GM19240 (cell line): ENCODE measurements at regions not wholly inside any gene's neighbourhood (a gene's known extent, or its start where the extent isn't known, plus 50 kb on each side); places are given as distances from the start of the nearest gene placed in this dataset.
"Not testable (repeated sequence)": the region's sequence is repeated elsewhere in the genome, so short reads cannot be mapped to it uniquely, and the experiment has no call there.

Experiments
- DNase-seq: peaks from one replicate; pipeline ENCODE4 v3.0.0; 2011; ENCODE audit warnings: low spot score; ENCODE audit not compliant: insufficient read length

DNA sequence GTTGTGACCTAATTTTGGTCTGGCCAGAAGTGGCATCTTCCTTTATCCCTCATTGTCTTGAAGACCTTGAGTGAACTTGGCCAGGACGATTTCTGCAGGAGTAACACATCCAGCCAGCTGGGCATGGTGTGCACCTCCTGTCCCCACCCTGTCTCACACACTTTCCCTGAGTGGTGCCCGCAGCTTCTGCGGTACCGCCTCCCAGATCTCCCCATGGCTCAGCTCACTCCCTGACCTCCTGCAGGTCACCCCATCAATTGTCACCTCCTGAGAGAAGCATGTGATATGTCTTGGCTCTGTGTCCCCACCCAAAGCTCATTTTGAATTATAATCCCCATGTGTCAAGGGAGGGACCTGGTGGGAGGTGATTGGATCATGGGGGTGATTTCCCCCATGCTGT is 50.2 kb upstream of the TP53I11 start:
- DNase-seq = no peak

DNA sequence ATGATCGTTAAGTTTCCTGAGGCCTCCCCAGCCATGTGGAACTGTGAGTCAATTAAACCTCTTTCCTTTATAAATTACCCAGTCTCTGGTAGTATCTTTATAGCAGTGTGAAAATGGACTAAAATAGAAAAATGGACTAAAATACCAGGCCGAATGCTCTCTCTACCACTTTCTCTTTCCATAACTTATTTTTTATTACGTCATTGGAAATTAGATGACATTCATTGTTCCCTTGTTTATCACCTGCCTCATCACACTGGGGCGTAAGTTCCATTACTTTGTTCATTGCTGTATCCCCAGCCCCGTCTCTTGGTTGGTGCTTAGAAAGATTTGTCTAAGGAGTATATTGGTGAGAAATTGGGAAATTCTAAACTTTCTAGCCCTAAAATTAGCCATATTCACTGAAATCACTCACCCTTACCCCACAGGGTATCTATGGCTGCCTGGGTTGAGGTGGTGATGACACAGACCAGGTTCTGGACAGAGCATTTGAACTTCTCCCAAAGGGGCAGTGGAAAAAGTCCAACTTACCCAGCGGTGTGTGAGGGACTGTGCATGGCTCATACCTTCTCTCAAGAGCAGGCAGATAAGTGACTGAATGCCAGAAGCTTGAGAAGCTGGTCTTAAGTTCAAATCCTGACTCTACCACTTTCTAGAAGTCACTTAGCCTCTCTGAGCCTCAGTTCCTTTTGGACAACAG is 50.9 kb upstream of the TP53I11 start:
- no peak for DNase-seq

DNA sequence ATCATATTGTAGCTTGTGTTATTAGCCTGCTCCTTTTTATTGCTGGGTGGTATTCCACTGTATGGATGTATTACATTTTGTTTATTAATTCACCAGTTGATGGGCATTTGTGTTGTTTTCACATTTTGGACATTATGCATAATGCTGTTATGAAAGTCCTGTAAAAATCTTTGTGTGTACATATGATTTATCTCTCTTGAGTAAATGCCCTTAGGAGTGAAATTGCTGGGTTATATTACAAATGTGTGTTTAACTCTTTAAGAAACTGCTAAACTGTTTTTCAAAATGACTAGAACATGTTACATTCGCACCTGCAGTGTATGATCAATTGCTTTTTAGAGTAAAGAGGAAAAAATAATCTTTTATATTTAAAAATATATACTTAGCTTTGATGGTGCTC is 54.4 kb upstream of the TP53I11 start:
- no peak for DNase-seq

DNA sequence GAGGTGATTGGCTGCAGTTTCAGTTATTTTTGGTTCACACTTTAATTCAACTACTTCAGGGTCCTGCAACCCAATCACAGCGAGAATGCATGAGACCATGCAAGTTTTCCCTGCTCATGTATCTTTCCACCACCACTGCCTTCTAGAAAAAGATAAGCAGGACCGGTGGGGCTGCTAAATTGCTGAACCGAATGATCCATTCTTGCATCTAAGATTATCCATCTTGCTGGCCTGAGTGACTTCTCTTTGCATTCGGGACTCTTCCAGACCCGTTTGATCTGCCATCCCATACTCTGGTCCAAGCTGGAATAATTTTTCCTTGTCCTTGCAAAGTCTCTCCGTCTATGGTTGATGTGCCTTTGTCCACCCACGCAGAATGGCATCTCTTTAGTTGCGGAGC is 56.3 kb upstream of the TP53I11 start:
- DNase-seq = no peak

DNA sequence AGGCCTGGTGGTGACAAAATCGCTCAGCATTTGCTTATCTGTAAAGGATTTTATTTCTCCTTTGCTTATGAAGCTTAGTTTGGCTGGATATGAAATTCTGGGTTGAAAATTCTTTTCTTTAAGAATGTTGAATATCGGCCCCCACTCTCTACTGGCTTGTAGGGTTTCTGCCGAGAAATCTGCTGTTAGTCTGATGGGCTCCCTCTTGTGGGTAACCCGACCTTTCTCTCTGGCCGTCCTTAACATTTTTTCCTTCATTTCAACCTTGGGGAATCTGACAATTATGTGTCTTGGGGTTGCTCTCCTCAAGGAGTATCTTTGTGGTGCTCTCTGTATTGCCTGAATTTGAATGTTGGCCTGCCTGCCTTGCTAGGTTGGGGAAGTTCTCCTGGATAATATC is 65.3 kb upstream of the TP53I11 start:
- DNase-seq = not testable (repeated sequence)

DNA sequence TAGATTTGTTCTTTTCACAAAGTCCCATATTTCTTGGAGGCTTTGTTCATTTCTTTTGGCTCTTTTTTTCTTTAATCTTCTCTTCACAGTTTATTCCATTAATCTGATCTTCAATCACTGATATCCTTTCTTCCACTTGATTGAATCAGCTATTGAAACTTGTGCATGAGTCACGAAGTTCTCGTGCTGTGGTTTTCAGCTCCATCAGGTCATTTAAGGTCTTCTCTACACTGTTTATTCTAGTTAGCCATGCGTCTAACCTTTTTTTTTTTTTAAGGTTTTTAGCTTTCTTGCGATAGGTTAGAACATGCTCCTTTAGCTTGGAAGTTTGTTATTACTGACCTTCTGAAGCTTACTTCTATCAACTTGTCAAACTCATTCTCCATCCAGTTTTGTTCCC is 65.8 kb upstream of the TP53I11 start:
- not testable (repeated sequence) for DNase-seq

DNA sequence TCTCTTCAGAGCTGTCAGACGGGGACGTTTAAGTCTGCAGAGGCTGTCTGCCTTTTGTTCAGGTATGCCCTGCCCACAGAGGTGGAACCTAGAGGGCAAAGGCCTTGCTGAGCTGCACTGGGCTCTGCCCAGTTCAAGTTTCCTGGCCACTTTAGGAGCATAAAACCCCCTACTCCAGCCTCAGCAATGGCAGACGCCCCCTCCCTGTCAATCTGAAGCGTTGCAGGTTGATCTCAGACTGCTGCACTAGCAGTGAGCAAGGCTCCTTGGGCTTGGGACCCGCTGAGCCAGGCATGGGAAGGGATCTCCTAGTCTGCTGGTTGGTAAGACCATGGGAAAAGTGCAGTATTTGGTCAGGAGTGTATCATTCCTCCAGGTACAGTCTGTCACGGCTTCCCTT is 66.6 kb upstream of the TP53I11 start:
- no peak for DNase-seq

DNA sequence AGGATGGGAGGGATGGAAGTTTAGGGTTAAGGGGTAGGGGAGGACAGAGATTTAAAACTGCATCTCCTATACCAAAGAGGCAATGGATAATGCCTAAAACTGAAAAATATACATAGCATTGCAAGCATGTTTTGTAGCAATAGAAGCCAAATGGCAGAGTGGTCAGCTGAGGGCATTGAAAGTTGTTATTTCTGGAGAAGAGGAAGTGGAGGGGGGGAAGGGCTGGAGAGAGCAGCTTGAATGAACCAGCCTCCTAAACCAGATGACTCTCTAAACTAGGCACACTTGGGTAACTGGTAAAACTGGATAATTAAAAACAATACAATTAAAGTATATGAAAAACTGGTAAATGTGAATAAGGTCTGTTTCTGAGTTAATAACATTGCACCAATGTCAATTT is 70.3 kb upstream of the TP53I11 start:
- DNase-seq = no peak

DNA sequence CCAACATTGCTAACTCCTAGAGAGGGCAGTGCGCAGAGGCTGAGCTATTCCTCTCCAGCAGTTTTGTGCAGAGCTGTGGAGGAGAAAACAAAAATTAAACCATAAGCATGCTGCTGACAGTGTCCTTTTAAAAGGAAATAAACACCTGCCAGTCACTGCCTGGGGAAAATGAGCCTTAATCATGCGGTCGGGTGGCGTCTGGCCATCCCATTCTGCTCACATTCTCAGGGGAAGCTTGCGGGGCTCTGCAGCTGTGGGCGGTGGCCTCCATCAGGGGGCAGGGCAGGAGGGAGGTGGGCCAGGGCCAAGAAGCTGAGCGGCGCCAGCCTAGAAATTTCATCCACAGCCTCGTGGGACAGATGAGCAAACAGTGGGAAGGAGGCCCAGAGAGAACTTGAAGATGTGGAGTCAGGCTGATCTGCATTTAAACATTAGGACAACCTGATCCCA is 71.0 kb upstream of the TP53I11 start:
- no peak for DNase-seq

DNA sequence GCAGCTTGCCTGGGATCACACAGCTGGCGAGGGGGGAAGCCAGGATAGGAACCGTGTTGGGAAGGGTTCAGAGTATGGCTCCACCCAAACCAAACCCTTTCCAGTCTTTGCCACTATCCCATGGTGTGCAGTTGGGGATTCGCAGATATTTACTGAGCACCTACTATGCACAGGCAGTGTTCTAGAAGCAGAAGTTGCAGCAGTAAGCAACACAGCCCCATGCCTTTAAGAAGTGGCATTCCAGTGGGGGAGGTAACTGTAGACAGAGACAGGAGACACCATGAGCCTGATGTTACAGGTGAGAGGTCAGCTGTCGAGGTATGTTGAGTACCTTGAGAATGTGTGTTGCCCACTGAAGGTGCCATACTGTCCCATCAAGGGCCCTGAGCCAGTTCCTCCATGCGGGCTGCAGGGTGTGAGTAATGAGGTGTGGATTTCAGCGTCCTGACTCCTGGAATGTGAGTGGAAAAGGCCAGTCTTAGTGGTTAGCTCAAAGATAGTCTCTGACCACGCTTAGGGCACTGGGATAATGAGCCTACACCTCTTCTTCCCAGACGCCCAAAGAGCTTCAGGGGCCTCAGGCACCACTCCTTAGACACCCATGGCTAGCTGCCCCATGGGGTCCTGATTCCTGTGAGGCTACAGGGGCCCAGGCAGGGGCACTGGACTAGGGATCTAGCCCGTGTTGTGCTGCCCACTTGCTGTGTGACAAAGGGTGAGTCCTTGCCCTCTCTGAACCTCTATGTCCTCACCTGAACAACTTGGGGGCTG is 71.8 kb upstream of the TP53I11 start:
- DNase-seq = no peak

DNA sequence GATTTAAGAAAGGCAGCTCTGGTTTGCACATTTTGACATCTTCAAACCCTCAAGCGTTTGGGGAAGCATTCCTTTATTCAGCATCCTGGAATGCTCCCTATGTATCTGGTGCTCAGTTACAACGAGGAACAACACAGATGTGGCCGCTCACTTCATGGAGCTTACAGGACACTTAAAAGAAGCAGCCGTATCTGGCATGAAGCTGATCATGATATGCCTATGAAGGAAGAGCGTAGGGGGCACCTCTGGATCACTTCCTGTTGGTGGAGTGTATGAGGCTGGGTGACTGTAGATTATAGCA is 72.3 kb upstream of the TP53I11 start:
- DNase-seq = no peak

DNA sequence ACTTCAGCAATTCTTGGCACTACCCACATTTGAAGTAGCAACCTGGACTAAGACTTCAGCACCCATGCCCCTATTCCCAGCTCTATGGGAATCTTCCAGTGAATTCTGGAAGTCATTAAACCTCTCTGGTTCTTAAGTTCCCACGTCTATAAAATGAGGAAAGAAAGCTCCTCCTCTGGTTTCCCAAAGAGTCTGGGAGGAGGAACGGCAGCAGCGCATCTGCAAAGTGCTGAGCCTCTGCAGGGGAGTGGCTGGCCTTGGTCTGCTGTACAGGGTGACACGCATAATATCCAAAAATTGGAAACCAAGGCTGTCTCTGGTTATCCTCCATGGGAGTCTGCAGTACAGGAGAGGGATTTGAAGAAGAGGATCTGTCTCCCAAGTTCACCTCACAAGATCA is 73.6 kb upstream of the TP53I11 start:
- DNase-seq = no peak

DNA sequence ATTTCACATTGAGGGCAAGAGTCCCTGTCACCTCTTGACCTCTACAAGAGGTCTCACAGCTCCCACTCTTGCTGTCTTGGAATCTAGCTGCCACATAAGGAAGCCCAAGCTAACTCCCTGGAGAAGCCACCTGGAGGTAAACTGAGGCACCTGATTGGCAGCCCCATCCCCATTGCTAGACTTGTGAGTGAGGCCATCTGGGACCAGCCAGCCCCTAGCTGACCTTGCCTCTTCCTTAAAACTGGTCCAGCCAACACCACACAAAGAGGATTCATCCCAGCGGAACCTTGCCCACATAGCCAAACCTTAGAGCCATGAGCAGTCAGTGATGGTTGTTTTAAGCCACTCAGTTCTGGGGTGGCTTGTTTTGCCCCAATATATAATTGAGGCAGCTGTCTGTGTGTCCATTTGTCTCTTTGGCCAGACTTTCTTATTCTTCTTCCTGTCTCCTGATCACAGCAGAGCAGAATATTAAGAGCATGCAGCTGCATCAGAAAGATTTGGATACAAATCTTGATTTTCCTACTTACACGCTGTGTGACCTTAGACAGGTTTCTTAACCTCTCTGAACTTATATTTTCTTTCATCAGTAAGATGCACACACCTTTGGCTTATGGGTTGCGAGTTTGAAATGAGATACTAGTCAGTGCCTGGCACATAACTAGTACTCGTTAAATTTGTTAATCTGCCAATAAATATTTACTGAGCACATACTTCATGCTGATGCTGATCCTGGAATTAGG is 74.3 kb upstream of the TP53I11 start:
- no peak for DNase-seq

DNA sequence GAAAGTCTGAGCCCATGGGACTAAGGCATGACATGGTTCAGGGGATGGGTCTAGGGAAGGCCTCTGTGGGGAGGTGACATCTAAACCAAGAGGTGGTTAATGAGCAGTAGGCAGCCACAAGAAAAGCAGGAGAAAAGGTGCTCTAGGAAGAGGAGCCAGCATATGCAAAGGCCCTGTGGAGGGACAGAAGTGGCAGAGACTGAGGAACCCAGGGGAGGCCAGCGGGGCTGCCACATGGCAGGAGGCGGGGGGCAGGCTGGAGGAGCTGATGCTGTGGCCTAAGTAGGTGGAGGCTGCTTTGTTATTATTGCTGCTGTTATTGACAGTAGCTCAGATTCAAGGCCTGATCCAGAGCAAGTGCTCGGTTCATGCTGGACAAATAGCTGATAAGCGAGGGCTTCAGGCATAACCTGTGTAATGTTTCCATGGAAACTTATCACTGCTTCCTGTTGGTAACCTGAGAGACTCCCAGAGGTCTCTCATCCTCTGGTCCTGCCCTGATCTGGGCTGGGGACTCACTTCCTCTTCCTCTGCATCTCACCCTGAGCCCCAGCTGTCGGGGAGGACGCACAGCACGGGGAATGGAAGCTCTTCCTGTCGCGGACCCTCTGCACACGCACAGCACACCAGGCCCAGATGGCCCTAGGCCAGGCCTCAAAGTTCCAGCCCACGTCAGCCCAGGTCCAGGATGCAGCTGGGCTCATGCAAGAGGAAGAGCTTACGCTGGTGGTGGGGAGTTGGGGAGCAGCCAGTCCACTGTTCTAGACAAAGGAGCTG is 75.2 kb upstream of the TP53I11 start:
- DNase-seq = no peak

DNA sequence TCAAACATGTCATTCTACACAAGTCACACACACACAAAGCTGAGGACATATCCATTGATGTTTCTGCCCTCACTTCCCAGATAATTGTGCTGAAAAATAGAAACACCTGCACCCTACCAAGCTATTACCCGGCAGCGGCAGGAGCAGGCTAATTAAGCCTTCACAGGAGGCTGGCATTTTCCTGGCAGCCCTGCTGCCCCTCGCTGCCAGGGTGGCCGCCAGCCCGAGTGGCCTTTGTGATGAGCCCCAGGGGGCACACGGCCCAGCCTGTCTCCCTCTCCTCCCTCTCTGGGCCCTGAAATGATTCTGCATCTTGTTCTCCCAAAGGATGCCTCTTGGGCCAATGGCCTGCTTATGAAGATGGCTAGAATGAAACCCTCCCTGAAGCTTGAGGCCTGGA is 76.2 kb upstream of the TP53I11 start:
- DNase-seq = no peak

DNA sequence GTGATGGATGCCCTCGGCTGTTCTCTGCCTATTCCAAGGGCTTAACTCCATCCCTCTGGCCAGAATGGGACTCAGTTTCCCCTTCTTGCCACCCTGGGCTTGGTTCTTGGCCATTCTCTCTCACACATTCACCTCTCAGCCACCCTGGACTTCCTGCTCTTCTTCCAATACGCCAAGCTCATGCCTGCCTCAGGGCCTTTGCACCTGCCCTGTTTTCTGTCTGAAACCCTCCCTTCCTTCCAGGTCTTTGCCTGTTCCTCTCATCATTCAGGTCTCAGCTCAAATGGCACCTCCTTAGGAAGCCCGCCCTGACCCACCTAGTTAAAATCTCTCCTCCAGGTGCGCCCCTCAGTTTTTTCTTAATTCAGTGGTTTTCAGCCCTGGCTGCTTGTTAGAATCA is 76.6 kb upstream of the TP53I11 start:
- no peak for DNase-seq

DNA sequence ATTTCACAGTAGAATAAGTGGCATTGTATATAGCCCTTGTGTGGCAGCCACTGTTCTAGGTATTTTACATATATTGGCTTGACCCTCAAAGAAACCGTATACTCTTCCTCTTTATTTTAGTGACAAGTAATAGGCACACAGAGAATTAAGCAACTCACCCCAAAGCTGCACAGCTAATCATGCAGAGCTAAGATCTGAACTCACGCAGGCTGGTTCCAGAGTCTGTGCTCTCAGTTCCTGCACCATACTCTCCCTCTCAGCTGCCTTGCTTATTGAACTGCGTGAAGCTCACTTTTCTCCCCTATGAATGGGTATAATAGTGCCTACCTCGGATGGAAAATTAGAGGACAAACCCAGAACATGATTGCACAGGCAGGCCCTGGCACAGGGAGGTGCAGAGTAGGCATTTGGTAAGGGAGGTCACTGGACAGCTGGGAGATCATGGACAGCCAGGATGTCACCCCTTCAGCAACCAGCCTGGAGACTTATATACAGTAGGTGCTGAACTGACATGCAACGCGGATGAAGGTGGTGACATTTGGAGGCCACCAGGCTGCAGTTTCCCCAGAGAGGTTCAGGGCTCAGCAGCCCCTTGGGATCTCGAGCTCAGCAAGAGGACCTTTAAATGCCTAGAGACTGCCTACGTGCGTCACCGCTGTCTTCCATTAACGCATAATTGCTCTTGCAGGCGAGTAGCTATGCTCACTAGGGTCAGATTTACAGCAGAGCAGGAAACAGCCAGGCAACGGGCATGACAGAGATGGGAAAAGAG is 78.4 kb upstream of the TP53I11 start:
- no peak for DNase-seq

DNA sequence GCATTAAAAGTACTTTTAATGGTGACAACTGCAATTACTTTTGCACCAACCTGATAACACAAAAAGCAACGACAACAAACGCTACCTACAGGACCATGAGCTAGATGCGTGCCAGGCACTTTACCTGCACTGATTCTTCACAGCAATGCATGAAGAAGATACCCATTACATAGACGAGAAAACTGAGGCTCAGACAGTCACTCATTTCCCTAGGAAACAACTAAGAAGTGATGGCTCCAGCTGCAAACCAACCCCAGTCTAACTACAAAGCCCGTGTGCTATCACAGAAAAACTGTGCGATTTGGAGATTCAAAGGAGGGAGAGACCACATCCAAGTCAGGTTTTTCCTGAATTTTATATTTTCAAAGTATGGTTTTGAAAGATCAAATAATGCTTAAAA is 80.1 kb upstream of the TP53I11 start:
- DNase-seq = no peak

DNA sequence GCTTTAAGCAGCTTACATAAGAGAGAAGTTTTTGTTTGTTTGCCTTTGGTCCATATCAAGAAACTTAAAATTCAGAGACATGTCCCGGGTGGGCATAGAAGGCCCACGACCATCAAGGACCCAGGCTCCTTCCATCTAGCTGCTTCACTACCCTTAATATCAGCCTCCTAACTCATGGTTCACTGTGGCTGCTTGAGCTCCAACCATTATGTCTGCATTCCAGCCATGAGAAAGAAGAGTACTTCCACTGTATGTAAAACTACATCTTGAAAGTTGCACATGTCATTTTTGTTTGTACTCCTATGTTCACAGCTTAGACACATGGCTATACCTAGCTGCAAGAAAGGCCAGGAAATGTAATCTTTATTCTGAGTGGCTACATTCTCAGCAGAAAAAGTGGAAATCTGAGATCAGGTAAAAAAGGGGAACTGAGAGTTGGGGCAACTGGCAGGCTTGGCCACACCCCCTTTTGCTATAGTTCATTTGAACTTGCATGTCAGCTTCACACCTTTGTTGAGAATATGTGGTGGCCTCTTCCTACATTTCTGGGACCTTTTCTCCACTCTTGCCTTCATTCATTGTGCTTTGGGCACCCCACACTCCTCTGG is 81.3 kb upstream of the TP53I11 start:
- peak; percentile 67 for DNase-seq

DNA sequence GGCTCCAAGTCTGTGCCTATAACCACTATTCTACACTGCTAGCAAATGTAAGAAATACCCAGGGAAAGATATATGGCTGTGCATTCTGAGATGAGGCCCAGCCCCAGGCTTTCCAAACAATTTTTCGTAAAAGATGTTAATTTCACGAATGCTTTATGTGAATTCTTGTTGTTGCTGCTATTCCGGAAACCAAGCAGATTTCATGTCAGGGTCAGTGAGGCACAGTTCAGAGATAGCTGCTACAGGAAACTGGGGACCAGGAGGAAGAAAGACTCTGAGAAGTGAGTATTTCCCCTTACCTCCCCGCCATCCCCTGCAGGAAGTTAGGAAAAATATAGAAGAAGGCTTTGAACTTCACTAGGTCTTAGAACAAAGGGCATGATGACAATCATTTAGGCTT is 84.7 kb upstream of the TP53I11 start:
- no peak for DNase-seq

DNA sequence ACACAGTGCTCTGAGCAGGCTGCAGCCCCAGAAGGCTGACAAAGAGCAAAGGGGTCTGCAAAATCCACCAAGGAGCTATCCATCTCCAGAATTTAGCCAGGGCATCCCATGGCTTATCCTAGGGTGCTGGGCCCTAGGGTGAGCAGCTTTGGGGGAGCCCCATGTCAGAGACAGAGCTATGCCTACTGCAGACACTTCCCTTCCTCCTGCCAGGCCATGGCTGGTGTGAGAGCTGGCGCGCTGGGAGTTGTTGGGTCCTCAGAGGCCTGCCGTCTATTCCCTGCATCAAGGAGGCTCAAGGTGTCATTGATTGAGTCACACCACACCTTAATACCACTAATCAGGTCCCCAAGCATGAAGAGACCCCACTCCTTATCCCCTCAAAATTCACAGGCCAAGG is 85.3 kb upstream of the TP53I11 start:
- DNase-seq = no peak
